Choroid plexus epithelial cell (primary cell): ENCODE measurements at regions not wholly inside any gene's neighbourhood (a gene's known extent, or its start where the extent isn't known, plus 50 kb on each side); places are given as distances from the start of the nearest gene placed in this dataset.

Experiments
- DNase-seq: peaks from one replicate; pipeline ENCODE4 v3.0.0-alpha.2; 2010; ENCODE audit warnings: low read depth
- H3K4me3 ChIP-seq: 2 replicates; pipeline ENCODE4 v1.5.1; 2011; ENCODE audit warnings: low read depth, mild to moderate bottlenecking, control low read depth, low read length, moderate library complexity
- CTCF ChIP-seq: conservative IDR thresholded peaks from 2 replicates; pipeline ENCODE4 v1.5.1; 2011; ENCODE audit warnings: low read depth, mild to moderate bottlenecking, control low read depth, inconsistent platforms, low read length, moderate library complexity

- TF ChIP-seq CTCF: no peak
- DNase-seq: no peak
- H3K4me3 ChIP-seq: no peak overlapping the region
These were observed 81.4 kb upstream of the BMPER start for GRCh38 chr7:33823913-33824312.

- no peak overlapping the region for H3K4me3 ChIP-seq
- DNase-seq: peak; percentile 33
- no peak for TF ChIP-seq CTCF
These were observed 80.4 kb upstream of the BMPER start for GRCh38 chr7:33824911-33825459.

- no peak for DNase-seq
- no peak overlapping the region for H3K4me3 ChIP-seq
- TF ChIP-seq CTCF: no peak
These were observed 79.7 kb upstream of the BMPER start for GRCh38 chr7:33825644-33826043.

GRCh38 chr7:33829536-33829935, 75.8 kb upstream of the BMPER start:
- TF ChIP-seq CTCF: no peak
- H3K4me3 ChIP-seq: no peak overlapping the region
- no peak for DNase-seq

GRCh38 chr7:33831389-33832141, 73.8 kb upstream of the BMPER start:
- DNase-seq: peak; percentile 53
- no peak overlapping the region for H3K4me3 ChIP-seq
- no peak for TF ChIP-seq CTCF

- no peak for TF ChIP-seq CTCF
- H3K4me3 ChIP-seq: no peak overlapping the region
- DNase-seq: no peak
These were observed 73.0 kb upstream of the BMPER start for GRCh38 chr7:33832271-33832721.
